ENCODE measurements at regions not wholly inside any gene's neighbourhood (a gene's known extent, or its start where the extent isn't known, plus 50 kb on each side); places are given as distances from the start of the nearest gene placed in this dataset.

DNA sequence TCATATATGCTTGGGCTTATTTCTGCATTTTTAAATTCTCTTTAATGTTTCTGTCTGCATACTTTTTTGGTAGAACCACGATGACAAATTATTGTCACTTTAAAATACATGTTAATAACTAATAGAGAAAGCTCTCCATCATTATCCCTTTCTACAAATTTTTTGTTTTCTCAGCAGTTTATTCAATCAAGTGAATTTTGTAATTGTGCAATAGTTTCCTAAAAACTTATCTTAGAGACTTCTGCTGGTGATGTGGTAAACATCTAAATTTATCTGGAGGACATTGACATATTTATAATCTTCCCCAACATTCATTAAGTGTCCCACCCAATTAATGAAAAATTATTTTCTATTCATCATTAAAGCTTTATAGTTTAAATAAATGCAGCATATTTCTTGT, 215.3 kb downstream of the MEX3B start:
- no peaks in the 10 kb centered on the region for H3K36me3 Mint-ChIP-seq (ENCODE audit: insufficient read depth in 1 of 3, low read depth in 3 of 3)
- H4K20me1 ChIP-seq (ENCODE audit: control insufficient read depth, insufficient read depth, insufficient read length) = no peaks in the 10 kb centered on the region
- no peak overlapping the region for H3K9ac ChIP-seq (ENCODE audit: extremely low read depth, insufficient read length, low read length)
- H3K9me3 Mint-ChIP-seq = no peaks in the 10 kb centered on the region
- H2AK5ac ChIP-seq (ENCODE audit: insufficient read length, low read length) = no peak overlapping the region
- no peaks in the 10 kb centered on the region for H3K27me3 Mint-ChIP-seq (ENCODE audit: low read depth)
- H2BK15ac ChIP-seq (ENCODE audit: low read depth, low read length) = no peak overlapping the region
- H3K56ac ChIP-seq (ENCODE audit: insufficient read length, low read depth, low read length) = no peak overlapping the region
- no peaks in the 10 kb centered on the region for H3K27me3 ChIP-seq (ENCODE audit: insufficient read depth, low read length)
- no peak overlapping the region for H3T11ph ChIP-seq (ENCODE audit: low read length)
- no peak overlapping the region for H3K4ac ChIP-seq (ENCODE audit: low read depth, low read length)
- H3K27ac ChIP-seq (ENCODE audit: insufficient read length, low read depth, low read length) = no peak overlapping the region
- no peak for DNase-seq
- H3K4me2 ChIP-seq (ENCODE audit: insufficient read depth, insufficient read length, low read length) = no peak overlapping the region
- H3K4me1 ChIP-seq (ENCODE audit: insufficient read depth, low read length) = no peaks in the 10 kb centered on the region
- no peaks in the 10 kb centered on the region for H3K79me2 ChIP-seq (ENCODE audit: insufficient read depth, low read length)
- H3K14ac ChIP-seq (ENCODE audit: insufficient read depth, low read length) = no peak overlapping the region
- no peaks in the 10 kb centered on the region for H3K79me1 ChIP-seq (ENCODE audit: insufficient read depth, low read depth, low read length, poor library complexity, severe bottlenecking)
- H2BK120ac ChIP-seq (ENCODE audit: low read depth, low read length, poor library complexity, severe bottlenecking) = no peak overlapping the region
- no peak overlapping the region for H4K91ac ChIP-seq (ENCODE audit: insufficient read length, low read depth, low read length)
- no peak overlapping the region for H3K27ac Mint-ChIP-seq
- H2BK12ac ChIP-seq (ENCODE audit: insufficient read length, low read depth, low read length) = no peak overlapping the region
- no peak overlapping the region for H3K18ac ChIP-seq (ENCODE audit: insufficient read length, low read depth, low read length)
- H3K23me2 ChIP-seq (ENCODE audit: insufficient read length, low read depth, low read length, poor library complexity, severe bottlenecking) = no peaks in the 10 kb centered on the region
- H3K23ac ChIP-seq (ENCODE audit: insufficient read length, low read depth, low read length) = no peak overlapping the region
- H2BK5ac ChIP-seq (ENCODE audit: insufficient read length, low read length) = no peak overlapping the region
- no peak overlapping the region for H4K8ac ChIP-seq (replicated peaks; ENCODE audit: insufficient read length, low read depth, low read length)
- no peak overlapping the region for H3K4me3 Mint-ChIP-seq
- TF ChIP-seq, protein P1, sequence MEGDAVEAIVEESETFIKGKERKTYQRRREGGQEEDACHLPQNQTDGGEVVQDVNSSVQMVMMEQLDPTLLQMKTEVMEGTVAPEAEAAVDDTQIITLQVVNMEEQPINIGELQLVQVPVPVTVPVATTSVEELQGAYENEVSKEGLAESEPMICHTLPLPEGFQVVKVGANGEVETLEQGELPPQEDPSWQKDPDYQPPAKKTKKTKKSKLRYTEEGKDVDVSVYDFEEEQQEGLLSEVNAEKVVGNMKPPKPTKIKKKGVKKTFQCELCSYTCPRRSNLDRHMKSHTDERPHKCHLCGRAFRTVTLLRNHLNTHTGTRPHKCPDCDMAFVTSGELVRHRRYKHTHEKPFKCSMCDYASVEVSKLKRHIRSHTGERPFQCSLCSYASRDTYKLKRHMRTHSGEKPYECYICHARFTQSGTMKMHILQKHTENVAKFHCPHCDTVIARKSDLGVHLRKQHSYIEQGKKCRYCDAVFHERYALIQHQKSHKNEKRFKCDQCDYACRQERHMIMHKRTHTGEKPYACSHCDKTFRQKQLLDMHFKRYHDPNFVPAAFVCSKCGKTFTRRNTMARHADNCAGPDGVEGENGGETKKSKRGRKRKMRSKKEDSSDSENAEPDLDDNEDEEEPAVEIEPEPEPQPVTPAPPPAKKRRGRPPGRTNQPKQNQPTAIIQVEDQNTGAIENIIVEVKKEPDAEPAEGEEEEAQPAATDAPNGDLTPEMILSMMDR (conservative IDR thresholded peaks at IDR 0.05) = no peak
- no peak overlapping the region for H2BK20ac ChIP-seq (ENCODE audit: low read depth, low read length, poor library complexity, severe bottlenecking)
- no peak overlapping the region for H4K5ac ChIP-seq (ENCODE audit: insufficient read length, low read depth, low read length)
- H3K4me1 Mint-ChIP-seq = peaks cover 15 to 19% of the 10 kb centered on the region in 2 experiments
- no peak overlapping the region for H2AFZ ChIP-seq (ENCODE audit: low read length)
- no CpG with 5 or more reads among the region's 1 CpG for WGBS (ENCODE audit: extremely low coverage, insufficient read length, low lambda C conversion rate)
- no peaks in the 10 kb centered on the region for H3K9me3 ChIP-seq (ENCODE audit: control insufficient read depth, low read depth, low read length)

Measured in H9 (cell line).